Hematopoietic multipotent progenitor cell (in vitro differentiated cells): ENCODE measurements at regions not wholly inside any gene's neighbourhood (a gene's known extent, or its start where the extent isn't known, plus 50 kb on each side); places are given as distances from the start of the nearest gene placed in this dataset.

ENCODE experiments used
- DNase-seq, 3 donors: peaks; one replicate each; pipeline ENCODE4 v3.0.0-alpha.2; 2011 to 2015; ENCODE audit warnings: low read depth in 2 of 3, low spot score in 2 of 3

GRCh38 chrX:148448686-148449085 lies 51.7 kb upstream of the AFF2 start:
- no peak for DNase-seq
